H9 (cell line): ENCODE measurements at regions not wholly inside any gene's neighbourhood (a gene's known extent, or its start where the extent isn't known, plus 50 kb on each side); places are given as distances from the start of the nearest gene placed in this dataset.

Source experiments
- DNase-seq: peaks from one replicate; pipeline ENCODE4 v3.0.0-alpha.2; 2017
- H2AFZ ChIP-seq: one replicate; pipeline ENCODE4 v1.6.1; 2013; ENCODE audit warnings: mild to moderate bottlenecking, low read length, control low read depth, moderate library complexity
- H2AK5ac ChIP-seq: 2 replicates; pipeline ENCODE4 v1.6.1; 2013; ENCODE audit warnings: low read length, control low read depth, mixed read lengths; ENCODE audit not compliant: insufficient read length
- H2BK120ac ChIP-seq: one replicate; pipeline ENCODE4 v1.6.1; 2013; ENCODE audit warnings: low read depth, mild to moderate bottlenecking, low read length, control low read depth, inconsistent platforms; ENCODE audit not compliant: poor library complexity, severe bottlenecking
- H2BK12ac ChIP-seq: 2 replicates; pipeline ENCODE4 v1.6.1; 2013; ENCODE audit warnings: low read length, control low read depth, mixed read lengths, low read depth; ENCODE audit not compliant: insufficient read length
- H2BK15ac ChIP-seq: 2 replicates; pipeline ENCODE4 v1.6.1; 2013; ENCODE audit warnings: low read depth, low read length, control low read depth
- H2BK20ac ChIP-seq: one replicate; pipeline ENCODE4 v1.6.1; 2013; ENCODE audit warnings: low read depth, mild to moderate bottlenecking, low read length, control low read depth, inconsistent platforms; ENCODE audit not compliant: poor library complexity, severe bottlenecking
- H2BK5ac ChIP-seq: 2 replicates; pipeline ENCODE4 v1.6.1; 2013; ENCODE audit warnings: low read length, control low read depth, mixed read lengths; ENCODE audit not compliant: insufficient read length
- H3K14ac ChIP-seq: 2 replicates; pipeline ENCODE4 v1.6.1; 2013; ENCODE audit warnings: low read length, control low read depth; ENCODE audit not compliant: insufficient read depth
- H3K18ac ChIP-seq: 2 replicates; pipeline ENCODE4 v1.6.1; 2013; ENCODE audit warnings: low read depth, mild to moderate bottlenecking, mixed read lengths, low read length, control low read depth; ENCODE audit not compliant: insufficient read length
- H3K23ac ChIP-seq: 2 replicates; pipeline ENCODE4 v1.6.1; 2013; ENCODE audit warnings: low read length, control low read depth, mixed read lengths, low read depth; ENCODE audit not compliant: insufficient read length
- H3K23me2 ChIP-seq: 2 replicates; pipeline ENCODE4 v1.6.1; 2013; ENCODE audit warnings: low read depth, mild to moderate bottlenecking, mixed read lengths, low read length, control low read depth; ENCODE audit not compliant: insufficient read length, poor library complexity, severe bottlenecking
- H3K27ac ChIP-seq: 2 replicates; pipeline ENCODE4 v1.5.1; 2013; ENCODE audit warnings: low read length, control low read depth, mixed read lengths, low read depth; ENCODE audit not compliant: insufficient read length
- H3K27me3 ChIP-seq: 2 replicates; pipeline ENCODE4 v1.6.1; 2013; ENCODE audit warnings: low read length, control low read depth, inconsistent platforms; ENCODE audit not compliant: insufficient read depth
- H3K4ac ChIP-seq: 2 replicates; pipeline ENCODE4 v1.6.1; 2013; ENCODE audit warnings: low read depth, mild to moderate bottlenecking, control low read depth, inconsistent platforms, low read length, moderate library complexity
- H3K4me1 ChIP-seq: 2 replicates; pipeline ENCODE4 v1.6.1; 2013; ENCODE audit warnings: low read length, control low read depth, inconsistent platforms; ENCODE audit not compliant: insufficient read depth
- H3K4me2 ChIP-seq: 2 replicates; pipeline ENCODE4 v1.6.1; 2013; ENCODE audit warnings: low read length, control low read depth, mixed read lengths; ENCODE audit not compliant: insufficient read length, insufficient read depth
- H3K56ac ChIP-seq: 2 replicates; pipeline ENCODE4 v1.6.1; 2013; ENCODE audit warnings: low read depth, mild to moderate bottlenecking, mixed read lengths, low read length, control low read depth; ENCODE audit not compliant: insufficient read length
- H3K79me1 ChIP-seq: 2 replicates; pipeline ENCODE4 v1.6.1; 2013; ENCODE audit warnings: low read depth, mild to moderate bottlenecking, moderate library complexity, low read length, control low read depth, inconsistent platforms; ENCODE audit not compliant: insufficient read depth, poor library complexity, severe bottlenecking
- H3K79me2 ChIP-seq: 2 replicates; pipeline ENCODE4 v1.6.1; 2013; ENCODE audit warnings: low read length, control low read depth, inconsistent platforms; ENCODE audit not compliant: insufficient read depth
- H3K9ac ChIP-seq: 2 replicates; pipeline ENCODE4 v1.6.1; 2013; ENCODE audit warnings: low read length, control low read depth, mixed read lengths; ENCODE audit not compliant: insufficient read length; ENCODE audit errors: extremely low read depth
- H3K9me3 ChIP-seq: one replicate; pipeline ENCODE4 v1.6.1; 2013; ENCODE audit warnings: low read depth, low read length, inconsistent platforms; ENCODE audit not compliant: control insufficient read depth
- H3T11ph ChIP-seq: one replicate; pipeline ENCODE4 v1.6.1; 2013; ENCODE audit warnings: mild to moderate bottlenecking, low read length, control low read depth, inconsistent platforms
- H4K20me1 ChIP-seq: one replicate; pipeline ENCODE4 v1.6.1; 2013; ENCODE audit not compliant: control insufficient read depth, insufficient read length, insufficient read depth
- H4K5ac ChIP-seq: 2 replicates; pipeline ENCODE4 v1.6.1; 2013; ENCODE audit warnings: low read depth, mild to moderate bottlenecking, mixed read lengths, low read length, control low read depth; ENCODE audit not compliant: insufficient read length
- H4K8ac ChIP-seq: replicated peaks from 2 replicates; pipeline ENCODE4 v1.6.1; 2013; ENCODE audit warnings: low read length, control low read depth, mixed read lengths, low read depth; ENCODE audit not compliant: insufficient read length
- H4K91ac ChIP-seq: 2 replicates; pipeline ENCODE4 v1.6.1; 2013; ENCODE audit warnings: low read depth, mild to moderate bottlenecking, moderate library complexity, mixed read lengths, low read length, control low read depth; ENCODE audit not compliant: insufficient read length
- H3K27ac Mint-ChIP-seq, 3 experiments: 2 replicates in 2 of 3; 3 replicates in 1 of 3; pipeline ENCODE4 v1.8.0; 2020 to 2021; ENCODE audit warnings: mixed read lengths in 3 of 3, mild to moderate bottlenecking in 1 of 3, moderate library complexity in 1 of 3
- H3K27me3 Mint-ChIP-seq: 2 replicates; pipeline ENCODE4 v1.8.0; 2021; ENCODE audit warnings: low read depth, mild to moderate bottlenecking, moderate library complexity, mixed read lengths
- H3K36me3 Mint-ChIP-seq, 3 experiments: 2 replicates in 2 of 3; 3 replicates in 1 of 3; pipeline ENCODE4 v1.8.0; 2020 to 2021; ENCODE audit warnings: low read depth in 3 of 3, mixed read lengths in 3 of 3; ENCODE audit not compliant: insufficient read depth in 1 of 3
- H3K4me1 Mint-ChIP-seq, 2 experiments: 2 replicates each; pipeline ENCODE4 v1.8.0; 2020; ENCODE audit warnings: mixed read lengths in 2 of 2
- H3K4me3 Mint-ChIP-seq, 2 experiments: 2 replicates in 1 of 2; 3 replicates in 1 of 2; pipeline ENCODE4 v1.8.0; 2020 to 2021; ENCODE audit warnings: mild to moderate bottlenecking in 2 of 2, mixed read lengths in 2 of 2, moderate library complexity in 1 of 2
- H3K9me3 Mint-ChIP-seq, 2 experiments: 2 replicates in 1 of 2; 3 replicates in 1 of 2; pipeline ENCODE4 v1.8.0; 2020; ENCODE audit warnings: mild to moderate bottlenecking in 2 of 2, mixed read lengths in 2 of 2, moderate library complexity in 1 of 2
- WGBS: extraction: QIAGEN DNeasy Blood & Tissue Kit; methylation state at CpG from one replicate; pipeline ENCODE4 v1.1.7; 2013; ENCODE audit warnings: missing lambda C conversion rate, low lambda C conversion rate, mixed read lengths; ENCODE audit not compliant: insufficient read length; ENCODE audit errors: extremely low coverage; 5-methylcytosine and 5-hydroxymethylcytosine counted together
- TF ChIP-seq, protein P1 (sequence below): fragments of 200-600 bp; sonication (generic); conservative IDR thresholded peaks from 3 replicates; pipeline ENCODE4 v1.8.0; 2021; ENCODE audit warnings: antibody characterized with exemption, mild to moderate bottlenecking

DNA sequence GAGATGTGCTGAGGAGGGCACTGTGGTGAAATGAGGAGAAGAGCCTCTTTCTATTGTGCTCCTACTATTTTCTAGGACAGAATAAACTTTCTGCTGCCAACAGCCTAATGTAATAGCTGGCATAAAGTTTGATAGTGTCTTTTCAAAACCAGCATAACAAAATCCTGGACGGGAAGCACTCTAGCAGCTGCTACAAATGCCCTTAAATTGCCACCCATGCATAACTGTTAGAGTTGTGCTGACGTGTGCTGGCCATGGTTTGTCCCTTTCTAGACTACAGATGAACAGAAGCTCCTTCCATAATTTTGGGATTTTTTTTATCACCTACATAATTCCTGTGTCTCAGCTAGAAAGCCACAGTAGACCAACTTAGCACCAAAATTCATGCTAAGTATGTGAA is 88.5 kb upstream of the DEPDC1 start:
- no peak overlapping the region for H4K8ac ChIP-seq
- no peak overlapping the region for H2BK12ac ChIP-seq
- TF ChIP-seq, protein P1, sequence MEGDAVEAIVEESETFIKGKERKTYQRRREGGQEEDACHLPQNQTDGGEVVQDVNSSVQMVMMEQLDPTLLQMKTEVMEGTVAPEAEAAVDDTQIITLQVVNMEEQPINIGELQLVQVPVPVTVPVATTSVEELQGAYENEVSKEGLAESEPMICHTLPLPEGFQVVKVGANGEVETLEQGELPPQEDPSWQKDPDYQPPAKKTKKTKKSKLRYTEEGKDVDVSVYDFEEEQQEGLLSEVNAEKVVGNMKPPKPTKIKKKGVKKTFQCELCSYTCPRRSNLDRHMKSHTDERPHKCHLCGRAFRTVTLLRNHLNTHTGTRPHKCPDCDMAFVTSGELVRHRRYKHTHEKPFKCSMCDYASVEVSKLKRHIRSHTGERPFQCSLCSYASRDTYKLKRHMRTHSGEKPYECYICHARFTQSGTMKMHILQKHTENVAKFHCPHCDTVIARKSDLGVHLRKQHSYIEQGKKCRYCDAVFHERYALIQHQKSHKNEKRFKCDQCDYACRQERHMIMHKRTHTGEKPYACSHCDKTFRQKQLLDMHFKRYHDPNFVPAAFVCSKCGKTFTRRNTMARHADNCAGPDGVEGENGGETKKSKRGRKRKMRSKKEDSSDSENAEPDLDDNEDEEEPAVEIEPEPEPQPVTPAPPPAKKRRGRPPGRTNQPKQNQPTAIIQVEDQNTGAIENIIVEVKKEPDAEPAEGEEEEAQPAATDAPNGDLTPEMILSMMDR = no peak
- Mint-ChIP-seq H3K9me3 (peaks cover 13 to 17% of the 10 kb centered on the region in 2 experiments; a peak in 4 of 5 replicates), H3K36me3 (peaks cover 0 to 11% (median 3%) of the 10 kb centered on the region in 3 experiments; a peak in 1 of 7 replicates), H3K4me1 (no peaks in the 10 kb centered on the region), H3K4me3 (no peak overlapping the region), H3K27ac (no peak overlapping the region), H3K27me3 (no peaks in the 10 kb centered on the region)
- no peak overlapping the region for H2AFZ ChIP-seq
- no peaks in the 10 kb centered on the region for H3K9me3 ChIP-seq
- H3T11ph ChIP-seq = no peak overlapping the region
- no peak overlapping the region for H3K4ac ChIP-seq
- no peaks in the 10 kb centered on the region for H3K79me2 ChIP-seq
- H3K9ac ChIP-seq = no peak overlapping the region
- WGBS = no CpG with 5 or more reads among the region's 2 CpGs
- no peak for DNase-seq
- H3K79me1 ChIP-seq = no peaks in the 10 kb centered on the region
- H3K56ac ChIP-seq = no peak overlapping the region
- H3K4me2 ChIP-seq = no peak overlapping the region
- no peaks in the 10 kb centered on the region for H3K23me2 ChIP-seq
- H3K27me3 ChIP-seq = no peaks in the 10 kb centered on the region
- H3K14ac ChIP-seq = no peak overlapping the region
- no peak overlapping the region for H3K27ac ChIP-seq
- no peak overlapping the region for H2AK5ac ChIP-seq
- H3K23ac ChIP-seq = no peak overlapping the region
- H2BK5ac ChIP-seq = no peak overlapping the region
- no peak overlapping the region for H2BK15ac ChIP-seq
- H4K20me1 ChIP-seq = no peaks in the 10 kb centered on the region
- no peak overlapping the region for H2BK20ac ChIP-seq
- H4K91ac ChIP-seq = no peak overlapping the region
- H3K4me1 ChIP-seq = no peaks in the 10 kb centered on the region
- H3K18ac ChIP-seq = no peak overlapping the region
- no peak overlapping the region for H4K5ac ChIP-seq
- H2BK120ac ChIP-seq = no peak overlapping the region
